GM19463 (cell line): ENCODE measurements at regions not wholly inside any gene's neighbourhood (a gene's known extent, or its start where the extent isn't known, plus 50 kb on each side); places are given as distances from the start of the nearest gene placed in this dataset.

ENCODE experiments used
- ATAC-seq: cut with Tn5 transposase; IDR thresholded peaks from one replicate; pipeline ENCODE4 v1.9.1; 2021; ENCODE audit warnings: mild to moderate bottlenecking, moderate library complexity; ENCODE audit not compliant: unreplicated experiment

DNA sequence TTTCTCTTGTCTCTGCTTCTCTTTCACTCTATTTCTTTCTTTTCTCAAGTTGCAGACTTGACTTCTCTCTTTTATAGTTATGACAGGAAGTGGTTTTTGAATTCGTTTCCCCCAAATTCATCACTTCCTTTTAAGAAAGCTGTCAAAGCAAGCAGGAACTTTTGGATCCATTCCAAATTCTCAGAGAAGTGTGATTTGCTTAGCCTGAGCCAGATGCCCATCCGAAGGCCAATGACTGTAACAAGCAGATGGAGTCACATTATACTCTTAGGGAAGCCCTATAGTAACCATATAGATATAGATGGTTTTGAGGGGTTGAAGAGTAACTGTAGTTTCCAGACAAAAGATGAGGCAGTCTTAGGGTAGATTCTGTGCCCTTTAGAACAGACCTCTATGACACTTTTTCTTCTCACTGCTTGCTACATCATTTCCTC lies 592.0 kb upstream of the KCNMB2 start:
- ATAC-seq, result no peak

DNA sequence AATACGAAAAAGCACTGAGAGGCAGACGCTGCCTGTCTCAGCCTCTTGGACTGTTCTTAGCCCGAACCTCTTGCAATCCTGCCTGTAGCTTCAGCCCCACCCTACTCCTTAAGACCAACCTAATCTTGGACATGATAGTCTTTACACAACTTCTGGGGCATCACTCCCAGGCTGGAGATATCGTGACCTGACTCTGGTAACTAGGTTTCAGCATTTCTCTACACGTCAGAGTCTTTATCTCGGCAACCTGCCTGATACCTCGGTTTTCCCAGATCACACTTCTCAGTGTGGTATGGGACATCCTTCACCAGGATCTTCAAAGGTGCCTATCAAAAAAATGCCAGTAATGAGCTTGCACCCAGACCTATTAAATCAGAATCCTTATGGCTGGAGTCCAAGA lies 590.2 kb upstream of the KCNMB2 start:
- no peak for ATAC-seq

DNA sequence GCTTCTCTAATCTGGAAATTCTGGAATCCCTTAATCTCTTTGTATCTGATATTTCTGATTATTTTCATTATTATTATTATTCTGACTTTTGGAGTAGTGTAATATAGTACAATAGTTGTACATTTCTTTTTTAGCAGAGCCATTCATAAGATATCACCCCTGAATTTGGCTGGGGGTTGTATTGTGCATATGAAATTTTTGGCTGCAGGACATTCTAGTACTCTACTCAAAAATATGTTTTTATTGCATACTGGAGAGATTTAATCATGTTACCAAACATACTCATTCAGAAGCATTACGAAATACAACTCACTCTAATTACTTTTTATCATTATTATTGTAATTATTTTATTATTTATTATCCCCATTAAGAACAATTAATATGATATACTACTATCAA lies 589.7 kb upstream of the KCNMB2 start:
- no peak for ATAC-seq

DNA sequence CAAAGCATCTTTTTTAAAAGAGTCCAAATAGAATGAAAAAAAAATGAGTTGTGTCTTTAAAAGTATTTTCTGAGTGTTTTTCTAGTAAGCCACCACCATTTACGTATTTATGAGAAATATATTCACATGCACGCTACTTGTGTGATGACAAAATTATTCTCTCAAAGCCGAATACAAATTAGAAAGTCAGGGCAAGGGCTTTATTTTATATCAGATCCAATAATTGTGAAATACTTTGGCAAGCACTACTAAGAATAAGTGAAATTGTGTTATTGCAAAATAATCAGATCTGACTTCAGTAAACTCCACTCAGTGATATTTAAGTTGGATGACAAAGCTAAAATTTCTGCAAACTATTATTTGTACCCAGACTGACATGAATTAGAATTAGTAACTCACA lies 589.3 kb upstream of the KCNMB2 start:
- ATAC-seq, result no peak

DNA sequence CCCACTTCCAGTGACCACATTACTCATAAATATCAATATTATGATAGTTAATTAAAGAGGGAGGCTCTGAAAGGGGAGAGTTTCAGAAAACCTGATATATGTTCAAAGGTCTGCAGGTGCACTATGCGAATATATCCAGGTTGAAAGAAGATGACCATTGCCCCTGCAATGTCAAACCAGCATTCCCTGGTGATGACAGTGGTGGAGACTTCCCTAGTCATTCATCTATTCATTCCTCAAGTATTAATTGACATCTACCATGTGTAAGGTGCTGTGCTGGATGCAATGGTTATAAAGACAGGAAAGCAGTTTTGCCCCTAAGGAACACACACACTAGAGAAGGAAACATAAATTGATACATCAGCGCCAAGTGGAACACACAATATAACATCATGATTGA lies 588.3 kb upstream of the KCNMB2 start:
- no peak for ATAC-seq

DNA sequence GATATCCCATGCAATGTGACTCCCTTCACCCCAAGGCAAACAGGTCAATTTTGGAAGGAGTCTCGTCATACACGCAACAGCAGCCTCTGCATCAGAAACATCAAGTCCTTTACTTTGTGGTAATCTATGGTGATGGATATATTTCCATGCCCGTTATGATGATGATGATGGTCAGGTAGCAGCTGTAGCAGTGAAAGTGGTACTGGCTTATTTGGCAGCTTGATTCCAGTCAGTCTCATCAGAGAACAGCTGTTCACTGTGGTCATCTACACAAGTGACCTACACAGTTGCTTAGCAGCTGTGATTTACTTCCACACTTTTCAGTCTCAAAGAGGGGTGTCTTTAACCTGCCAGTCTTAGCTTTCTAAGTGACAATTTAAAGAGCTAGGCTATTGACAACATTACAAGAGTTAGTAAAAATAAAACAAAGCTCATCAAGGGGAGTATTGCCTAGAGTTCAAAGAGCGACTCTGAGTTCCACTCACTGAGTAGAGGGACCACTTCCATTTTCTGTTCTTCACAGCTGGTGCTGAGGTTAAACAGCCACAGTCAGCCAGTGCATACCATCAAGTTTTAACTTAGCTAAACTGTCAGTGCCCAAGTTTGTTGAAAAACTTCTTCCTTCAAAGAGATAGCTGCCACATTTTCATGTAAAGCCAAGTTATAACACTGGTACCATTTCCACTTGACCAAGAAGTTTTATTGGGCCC lies 587.4 kb upstream of the KCNMB2 start:
- peak; percentile 70 for ATAC-seq

DNA sequence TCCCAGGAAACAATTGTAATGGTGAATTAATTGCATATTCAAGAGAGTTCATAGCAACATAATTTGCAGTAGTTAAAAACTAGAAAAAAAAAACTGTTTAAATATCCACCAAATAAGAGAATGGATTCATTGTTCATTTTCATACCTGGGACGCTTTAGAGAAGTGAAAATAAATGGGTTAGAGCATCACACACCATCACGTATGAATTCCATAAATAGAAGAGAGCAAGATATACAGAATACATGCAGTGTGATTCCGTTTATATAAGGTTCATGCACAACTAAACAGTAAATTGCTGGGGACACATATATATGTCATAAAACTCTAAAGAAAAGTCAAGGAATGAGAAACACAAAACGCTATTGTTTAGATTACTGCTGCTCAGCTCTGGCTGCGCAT lies 577.0 kb upstream of the KCNMB2 start:
- ATAC-seq, result no peak

DNA sequence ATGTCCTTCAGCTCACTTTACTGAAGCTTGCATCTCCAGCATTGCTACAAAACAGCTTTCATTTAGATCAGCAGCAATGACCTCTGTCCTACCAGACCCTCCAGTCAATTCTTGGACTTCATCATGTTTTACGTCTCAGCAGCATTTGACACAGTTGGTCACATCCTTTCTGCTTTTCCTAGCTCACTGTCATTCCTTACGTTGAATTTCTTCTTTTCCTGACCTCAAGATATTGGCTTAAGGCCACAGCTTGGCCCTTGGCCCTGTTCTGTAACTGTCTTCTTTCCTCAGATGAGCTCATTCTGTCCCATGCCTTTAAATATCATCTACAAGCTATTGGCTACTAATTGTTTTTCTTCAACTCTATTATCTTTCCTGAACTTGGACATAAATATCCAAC lies 576.2 kb upstream of the KCNMB2 start:
- no peak for ATAC-seq

DNA sequence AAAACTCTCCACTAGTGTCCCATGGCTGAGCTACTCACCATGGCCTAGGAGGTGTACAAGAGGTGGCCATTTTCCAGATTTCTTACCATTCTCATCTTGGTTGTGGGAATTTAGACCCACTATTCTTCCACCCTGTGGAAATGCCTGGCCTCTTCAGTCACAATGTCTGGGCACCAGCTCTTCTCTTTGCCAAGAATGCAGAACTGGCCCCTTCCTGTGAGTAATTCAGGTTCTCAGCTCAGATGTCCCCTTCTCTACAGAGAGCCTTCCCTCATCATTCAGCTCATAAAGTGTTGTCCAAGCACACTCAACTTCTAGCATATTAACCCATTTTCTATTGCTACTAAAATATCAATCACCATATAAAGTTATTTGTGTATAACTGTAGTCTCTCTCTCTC lies 575.5 kb upstream of the KCNMB2 start:
- ATAC-seq, result no peak

DNA sequence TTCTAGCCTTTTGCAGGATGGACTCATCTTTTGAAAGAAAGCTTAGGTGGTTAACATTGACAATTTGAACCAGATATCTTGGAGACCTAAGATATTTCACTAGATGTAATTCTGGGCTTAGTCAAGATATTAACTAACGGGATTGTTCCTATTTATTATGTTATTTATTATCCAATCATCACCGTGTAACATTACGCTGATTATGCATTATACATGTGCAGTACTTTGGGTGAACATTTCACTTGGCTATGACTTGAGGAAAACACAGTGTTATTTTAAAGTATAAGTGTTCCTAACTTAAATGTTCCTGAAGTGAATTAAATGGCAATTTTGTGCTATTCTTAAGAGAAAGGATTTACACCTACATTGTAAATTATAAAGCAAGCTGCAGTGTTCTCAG lies 574.5 kb upstream of the KCNMB2 start:
- ATAC-seq, result no peak

DNA sequence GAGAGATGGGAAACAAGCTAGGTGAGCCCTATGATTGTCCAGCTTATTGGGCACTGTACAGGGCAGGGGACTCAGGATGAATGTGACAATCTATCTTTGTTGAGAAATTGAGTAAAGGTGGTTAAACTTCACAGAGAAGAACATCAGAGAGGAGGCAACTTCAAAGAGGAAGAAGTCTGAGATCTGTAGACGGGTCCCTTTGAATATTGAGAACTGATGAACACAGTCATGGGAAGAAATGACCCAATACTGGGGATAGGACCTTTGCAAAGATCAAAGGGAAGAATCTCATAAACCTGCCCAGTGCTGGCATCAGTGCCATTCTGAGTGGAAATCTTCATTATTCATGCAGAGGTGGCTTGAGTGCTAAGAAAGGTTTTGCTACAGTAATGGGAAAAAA lies 569.7 kb upstream of the KCNMB2 start:
- no peak for ATAC-seq

DNA sequence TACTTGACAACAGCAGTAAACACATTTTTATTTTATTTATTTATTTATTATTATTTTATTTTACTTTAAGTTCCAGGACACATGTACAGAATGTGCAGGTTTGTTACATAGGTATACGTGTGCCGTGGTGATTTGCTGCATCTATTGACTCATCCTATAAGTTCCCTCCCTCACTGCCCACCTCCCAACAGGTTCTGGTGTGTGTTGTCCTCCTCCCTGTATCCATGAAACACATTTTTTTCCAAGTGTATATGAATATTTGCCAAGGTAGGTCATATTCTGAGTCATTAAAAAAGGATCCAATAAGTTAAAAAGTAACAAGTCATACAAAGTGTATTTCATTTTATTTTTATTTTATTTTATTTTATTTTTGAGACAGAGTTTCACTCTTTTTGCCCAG lies 567.3 kb upstream of the KCNMB2 start:
- no peak for ATAC-seq

DNA sequence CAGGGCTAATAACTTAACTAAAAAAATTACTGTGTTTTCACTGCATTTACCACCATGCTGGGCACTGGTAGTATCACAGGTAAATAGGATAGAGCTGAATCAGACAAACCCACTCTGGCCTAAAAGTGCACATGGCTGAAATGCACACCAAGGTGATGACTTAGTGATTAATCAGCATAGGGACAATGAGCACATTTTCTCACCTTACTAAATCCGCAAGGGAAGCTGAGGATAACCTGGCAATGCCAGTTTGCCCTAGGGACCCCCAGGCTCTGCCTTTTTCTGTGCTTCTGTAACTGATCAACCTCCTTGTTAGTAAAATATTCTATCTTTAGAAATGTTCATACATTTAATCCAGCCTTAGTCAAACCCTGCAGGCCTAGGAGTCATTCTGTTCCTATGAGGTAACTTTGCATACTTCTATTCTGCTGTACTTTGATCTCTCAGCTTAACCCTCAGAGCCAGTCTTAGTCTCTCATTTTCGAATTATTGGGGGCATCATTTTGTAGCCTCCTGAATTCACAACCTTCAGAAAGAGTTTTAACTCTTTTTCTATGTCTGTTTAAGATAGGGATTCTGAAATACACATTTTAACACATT lies 562.9 kb upstream of the KCNMB2 start:
- ATAC-seq, result no peak

DNA sequence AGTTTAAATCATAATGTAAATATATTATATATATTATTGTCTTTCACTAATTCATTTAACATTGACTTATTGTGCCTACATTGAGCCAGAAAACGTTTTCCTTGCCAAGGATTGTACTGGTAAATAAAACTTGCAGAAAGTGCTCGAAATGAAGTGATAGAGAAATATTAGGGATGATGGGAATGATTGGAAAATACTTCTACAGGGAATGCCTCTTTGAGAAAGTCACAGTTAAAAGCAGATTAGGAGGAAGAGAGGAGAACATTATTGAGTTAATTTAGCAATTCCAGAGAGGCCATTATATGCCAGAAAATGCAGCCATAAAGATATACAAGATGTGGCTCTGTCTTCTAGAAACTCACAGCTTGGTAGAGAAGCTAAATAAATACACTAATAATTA lies 560.0 kb upstream of the KCNMB2 start:
- no peak for ATAC-seq

DNA sequence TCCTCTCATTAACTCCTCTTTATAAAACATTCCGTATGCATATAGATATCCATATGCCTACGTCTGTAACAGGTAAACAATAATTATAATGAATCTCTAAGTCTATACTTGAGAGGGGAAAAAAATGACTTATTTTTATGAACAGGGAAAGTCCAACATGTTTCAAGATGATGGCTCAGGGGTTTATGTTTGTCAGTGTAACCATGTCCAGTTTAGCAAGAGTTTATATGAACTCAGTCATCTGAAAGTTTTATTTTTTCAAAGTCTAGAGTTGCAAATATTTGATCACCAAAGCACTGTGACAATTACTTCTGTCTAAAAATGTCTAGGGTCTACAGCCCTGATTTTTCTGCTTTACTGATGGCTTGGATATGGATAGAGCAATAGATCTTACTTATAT lies 559.4 kb upstream of the KCNMB2 start:
- no peak for ATAC-seq

DNA sequence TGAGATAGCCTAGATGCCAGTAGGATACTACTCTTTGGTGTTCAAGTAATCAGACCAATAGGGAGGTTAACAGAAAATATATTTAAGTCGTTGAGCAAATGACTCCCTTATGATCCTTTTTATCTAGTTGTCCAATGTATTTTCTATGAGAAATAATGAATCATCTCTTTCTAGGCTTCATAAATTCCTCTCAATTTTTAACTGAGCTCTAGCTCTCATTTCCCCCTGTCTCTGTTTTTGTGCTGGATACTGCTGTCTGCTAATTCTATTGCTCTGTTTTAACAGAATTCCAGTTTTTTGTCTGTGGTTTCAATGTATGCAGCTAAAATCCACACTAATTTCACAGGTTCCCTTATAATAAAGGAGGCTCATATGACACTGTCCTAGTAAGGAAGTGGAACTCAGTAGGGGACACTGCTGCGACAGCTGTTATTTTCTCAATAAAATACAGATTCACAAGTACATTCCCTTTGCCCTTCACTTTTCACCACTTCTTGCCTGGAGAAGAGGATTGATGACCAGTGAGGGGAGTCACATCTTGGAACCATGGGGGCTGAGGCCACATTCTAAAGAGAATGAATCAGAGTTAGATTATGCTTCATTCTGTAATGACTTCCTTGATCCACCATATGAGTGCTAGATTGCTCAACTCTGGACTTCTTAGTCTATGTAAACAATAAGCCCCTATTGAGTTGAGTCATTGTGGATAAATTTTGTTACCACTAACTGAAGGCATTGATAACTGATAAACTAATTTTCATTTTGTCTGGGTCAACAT lies 558.7 kb upstream of the KCNMB2 start:
- ATAC-seq, result no peak

DNA sequence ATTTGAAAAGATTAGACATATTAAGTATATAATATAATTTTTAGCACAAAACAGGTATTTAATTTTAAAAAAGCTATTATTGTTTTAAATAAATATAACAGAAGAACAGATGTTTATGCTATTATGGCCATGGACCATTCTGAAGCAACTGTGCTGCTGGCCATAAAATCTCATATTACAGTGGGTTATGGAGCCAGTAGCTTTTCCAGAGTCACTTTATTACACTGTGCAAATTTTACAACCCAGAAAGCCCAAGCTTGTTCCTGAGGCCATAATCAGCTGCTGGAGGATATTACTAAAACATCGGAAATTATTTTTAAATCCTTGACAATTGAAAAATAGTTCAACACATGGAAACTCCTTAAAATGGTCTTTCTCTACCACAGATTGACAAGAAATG lies 557.3 kb upstream of the KCNMB2 start:
- ATAC-seq, result no peak

DNA sequence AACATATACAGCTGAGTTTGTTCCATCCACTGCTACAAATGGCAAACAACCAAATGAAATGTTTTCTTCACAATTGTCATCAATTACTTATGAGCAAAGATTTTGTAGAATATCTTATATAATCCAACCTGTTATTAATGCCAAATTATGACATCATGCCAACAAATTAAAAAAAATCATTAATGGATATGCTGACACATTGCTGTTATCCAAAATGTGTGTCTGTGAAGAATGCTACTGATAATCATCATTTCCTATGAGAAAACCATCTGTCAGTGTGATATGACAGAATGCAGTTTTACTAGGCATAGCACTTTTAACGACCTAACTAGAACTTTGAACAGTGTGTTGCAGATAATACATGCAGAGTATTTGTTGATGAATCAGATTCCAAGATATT lies 556.5 kb upstream of the KCNMB2 start:
- no peak for ATAC-seq

DNA sequence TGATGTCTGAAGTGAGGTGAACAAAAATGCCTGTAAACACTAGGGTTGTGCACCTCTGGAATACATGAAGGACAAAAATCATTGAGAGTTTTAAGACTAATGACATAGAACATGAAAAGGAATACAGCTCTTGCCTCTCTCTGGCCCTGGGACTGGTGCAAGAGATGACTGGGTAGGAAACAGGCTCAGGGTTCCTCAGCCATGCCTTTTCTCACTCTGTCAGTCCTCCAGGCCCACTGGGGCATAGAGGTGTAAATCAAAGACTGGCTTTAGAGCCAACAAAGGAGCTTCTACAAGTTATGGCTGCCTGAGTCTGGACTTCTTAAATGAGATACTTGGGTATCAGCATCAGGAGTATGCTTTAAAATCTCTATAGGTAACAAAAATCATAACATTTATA lies 554.7 kb upstream of the KCNMB2 start:
- ATAC-seq, result no peak

DNA sequence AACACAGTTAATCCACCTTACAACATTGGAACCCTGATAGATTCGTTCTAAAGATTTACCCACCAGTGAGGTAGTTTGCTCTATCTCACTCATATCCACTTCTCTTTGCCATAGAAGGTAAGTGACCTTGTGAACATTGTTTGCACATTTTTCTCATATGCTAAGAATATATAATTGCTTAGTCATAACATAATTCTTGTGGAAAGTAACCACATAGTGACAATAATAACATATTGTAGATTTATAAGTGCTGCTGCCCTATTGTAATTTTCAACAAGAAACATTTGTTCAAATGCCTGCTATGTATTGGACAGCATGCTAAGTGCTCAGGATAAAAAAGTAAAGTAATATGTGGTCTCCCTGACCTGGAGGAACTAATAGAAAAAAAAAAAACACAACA lies 554.2 kb upstream of the KCNMB2 start:
- no peak for ATAC-seq

DNA sequence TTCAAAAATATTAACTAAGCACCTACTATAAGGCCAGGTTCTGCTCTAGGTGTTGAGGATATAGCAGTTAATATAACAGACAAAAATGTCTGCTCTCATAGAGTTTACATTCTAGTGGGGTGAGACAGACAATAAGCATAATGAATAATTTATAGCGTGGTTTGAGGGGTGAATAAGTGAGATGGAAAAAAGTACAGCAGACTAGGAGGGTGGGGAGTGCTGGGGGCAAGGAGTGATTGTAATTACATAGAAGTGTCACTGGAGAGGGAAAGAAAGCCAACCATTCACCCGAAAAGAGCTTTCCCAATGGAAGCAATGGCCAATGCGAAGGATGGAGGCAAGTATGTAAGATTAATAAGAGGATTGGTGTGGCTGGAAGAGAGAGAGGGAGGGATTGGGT lies 552.9 kb upstream of the KCNMB2 start:
- ATAC-seq, result no peak
